ENCODE measurements at regions not wholly inside any gene's neighbourhood (a gene's known extent, or its start where the extent isn't known, plus 50 kb on each side); places are given as distances from the start of the nearest gene placed in this dataset.

GRCh38 chr2:120496235-120496634, 150.3 kb downstream of the INHBB start:
- TF ChIP-seq CTCF (IDR thresholded peaks at IDR 0.05; ENCODE audit: low read depth, low read length, missing control alignments), result no peak
- DNase-seq (ENCODE audit: low read depth), result no peak
- H3K4me3 ChIP-seq (ENCODE audit: low read depth, low read length), result no peak overlapping the region

- no peak for DNase-seq (ENCODE audit: low read depth)
- TF ChIP-seq CTCF (IDR thresholded peaks at IDR 0.05; ENCODE audit: low read depth, low read length, missing control alignments), result no peak
- no peak overlapping the region for H3K4me3 ChIP-seq (ENCODE audit: low read depth, low read length)
These were observed 150.8 kb downstream of the INHBB start for GRCh38 chr2:120496759-120497158.

GRCh38 chr2:120497261-120497977, 151.5 kb downstream of the INHBB start:
- DNase-seq (ENCODE audit: low read depth), result no peak
- no peak overlapping the region for H3K4me3 ChIP-seq (ENCODE audit: low read depth, low read length)
- TF ChIP-seq CTCF (IDR thresholded peaks at IDR 0.05; ENCODE audit: low read depth, low read length, missing control alignments), result no peak

GRCh38 chr2:120498121-120498520, 152.2 kb downstream of the INHBB start:
- no peak overlapping the region for H3K4me3 ChIP-seq (ENCODE audit: low read depth, low read length)
- TF ChIP-seq CTCF (IDR thresholded peaks at IDR 0.05; ENCODE audit: low read depth, low read length, missing control alignments), result no peak
- DNase-seq (ENCODE audit: low read depth), result no peak

GRCh38 chr2:120498576-120499394, 152.8 kb downstream of the INHBB start:
- H3K4me3 ChIP-seq (ENCODE audit: low read depth, low read length), result no peak overlapping the region
- DNase-seq (ENCODE audit: low read depth), result no peak
- no peak for TF ChIP-seq CTCF (IDR thresholded peaks at IDR 0.05; ENCODE audit: low read depth, low read length, missing control alignments)

GRCh38 chr2:120499784-120500495, 154.0 kb downstream of the INHBB start:
- H3K4me3 ChIP-seq (ENCODE audit: low read depth, low read length), result no peak overlapping the region
- TF ChIP-seq CTCF (IDR thresholded peaks at IDR 0.05; ENCODE audit: low read depth, low read length, missing control alignments), result no peak
- no peak for DNase-seq (ENCODE audit: low read depth)

Measured in GM12864 (cell line).